ENCODE measurements at regions not wholly inside any gene's neighbourhood (a gene's known extent, or its start where the extent isn't known, plus 50 kb on each side); places are given as distances from the start of the nearest gene placed in this dataset.

GRCh38 chr2:150019063-150019462, 431.5 kb upstream of the MMADHC start:
- Mint-ChIP-seq H3K36me3 (no peaks in the 10 kb centered on the region), H3K4me1 (no peaks in the 10 kb centered on the region), H3K27ac (no peak overlapping the region), H3K27me3 (ENCODE audit: low read depth in 2 of 2) (no peaks in the 10 kb centered on the region), H3K9me3 (peaks cover 11% of the 10 kb centered on the region in 2 donors), H3K4me3 (no peak overlapping the region)
- no peak for TF ChIP-seq CTCF (IDR thresholded peaks at IDR 0.05)
- ATAC-seq: no peak
- intact Hi-C loops (cut with micrococcal nuclease): no loop called here
- Histone ChIP-seq H3K27ac (ENCODE audit: low read length) (no peak overlapping the region), H3K4me1 (ENCODE audit: control insufficient read depth, insufficient read depth, low read length) (no peaks in the 10 kb centered on the region), H3K27me3 (ENCODE audit: control insufficient read depth, insufficient read depth, low read length) (no peaks in the 10 kb centered on the region), H3K4me3 (ENCODE audit: low read length) (no peak overlapping the region), H3K36me3 (ENCODE audit: control insufficient read depth, insufficient read depth, low read length) (no peaks in the 10 kb centered on the region), H3K9me3 (ENCODE audit: control insufficient read depth, insufficient read depth, low read length) (no peaks in the 10 kb centered on the region)
- 97% methylated on average over 3 of the region's 3 CpGs for WGBS (ENCODE audit: insufficient coverage)
- no peak for DNase-seq

GRCh38 chr2:150012986-150013385, 425.4 kb upstream of the MMADHC start:
- intact Hi-C loops (cut with micrococcal nuclease): no loop called here
- Mint-ChIP-seq H3K4me1 (no peaks in the 10 kb centered on the region), H3K27ac (no peak overlapping the region), H3K9me3 (peaks cover 9% of the 10 kb centered on the region in 2 donors), H3K4me3 (no peak overlapping the region), H3K27me3 (ENCODE audit: low read depth in 2 of 2) (no peaks in the 10 kb centered on the region), H3K36me3 (no peaks in the 10 kb centered on the region)
- H3K36me3 ChIP-seq (ENCODE audit: control insufficient read depth, insufficient read depth, low read length): no peaks in the 10 kb centered on the region
- no peaks in the 10 kb centered on the region for H3K4me1 ChIP-seq (ENCODE audit: control insufficient read depth, insufficient read depth, low read length)
- DNase-seq (no peak), ATAC-seq (no peak)
- no peak overlapping the region for H3K4me3 ChIP-seq (ENCODE audit: low read length)
- no peaks in the 10 kb centered on the region for H3K9me3 ChIP-seq (ENCODE audit: control insufficient read depth, insufficient read depth, low read length)
- TF ChIP-seq CTCF (IDR thresholded peaks at IDR 0.05): no peak
- 100% methylated on average over 1 of the region's 1 CpG for WGBS (ENCODE audit: insufficient coverage)
- no peaks in the 10 kb centered on the region for H3K27me3 ChIP-seq (ENCODE audit: control insufficient read depth, insufficient read depth, low read length)
- H3K27ac ChIP-seq (ENCODE audit: low read length): no peak overlapping the region

- Mint-ChIP-seq H3K36me3 (no peaks in the 10 kb centered on the region), H3K27ac (no peak overlapping the region), H3K9me3 (peaks cover 7 to 9% of the 10 kb centered on the region in 2 donors), H3K4me3 (no peak overlapping the region), H3K4me1 (no peaks in the 10 kb centered on the region), H3K27me3 (ENCODE audit: low read depth in 2 of 2) (no peaks in the 10 kb centered on the region)
- 67% methylated on average over 1 of the region's 3 CpGs for WGBS (ENCODE audit: insufficient coverage)
- Histone ChIP-seq H3K27me3 (ENCODE audit: control insufficient read depth, insufficient read depth, low read length) (no peaks in the 10 kb centered on the region), H3K4me1 (ENCODE audit: control insufficient read depth, insufficient read depth, low read length) (no peaks in the 10 kb centered on the region), H3K4me3 (ENCODE audit: low read length) (no peak overlapping the region), H3K36me3 (ENCODE audit: control insufficient read depth, insufficient read depth, low read length) (no peaks in the 10 kb centered on the region), H3K27ac (ENCODE audit: low read length) (no peak overlapping the region), H3K9me3 (ENCODE audit: control insufficient read depth, insufficient read depth, low read length) (no peaks in the 10 kb centered on the region)
- no peak for DNase-seq
- no peak for ATAC-seq
- intact Hi-C loops (cut with micrococcal nuclease): no loop called here
- no peak for TF ChIP-seq CTCF (IDR thresholded peaks at IDR 0.05)
Observed at GRCh38 chr2:150011161-150011730, 423.7 kb upstream of the MMADHC start.

- H3K4me1 Mint-ChIP-seq: no peaks in the 10 kb centered on the region
- DNase-seq (no peak), ATAC-seq (no peak)
- no peak overlapping the region for H3K4me3 Mint-ChIP-seq
- Histone ChIP-seq H3K4me1 (ENCODE audit: control insufficient read depth, insufficient read depth, low read length) (no peaks in the 10 kb centered on the region), H3K27me3 (ENCODE audit: control insufficient read depth, insufficient read depth, low read length) (no peaks in the 10 kb centered on the region), H3K36me3 (ENCODE audit: control insufficient read depth, insufficient read depth, low read length) (no peaks in the 10 kb centered on the region), H3K4me3 (ENCODE audit: low read length) (no peak overlapping the region), H3K27ac (ENCODE audit: low read length) (no peak overlapping the region), H3K9me3 (ENCODE audit: control insufficient read depth, insufficient read depth, low read length) (no peaks in the 10 kb centered on the region)
- no peak for TF ChIP-seq CTCF (IDR thresholded peaks at IDR 0.05)
- no peak overlapping the region for H3K27ac Mint-ChIP-seq
- intact Hi-C loops (cut with micrococcal nuclease): no loop called here
- 100% methylated on average over 1 of the region's 1 CpG for WGBS (ENCODE audit: insufficient coverage)
- H3K36me3 Mint-ChIP-seq: no peaks in the 10 kb centered on the region
- H3K9me3 Mint-ChIP-seq: peaks cover 7 to 10% of the 10 kb centered on the region in 2 donors
- no peaks in the 10 kb centered on the region for H3K27me3 Mint-ChIP-seq (ENCODE audit: low read depth in 2 of 2)
Observed at GRCh38 chr2:150008901-150009300, 421.3 kb upstream of the MMADHC start.
